Stimulated activated naive CD4-positive, alpha-beta T cell (primary cell): ENCODE measurements at regions not wholly inside any gene's neighbourhood (a gene's known extent, or its start where the extent isn't known, plus 50 kb on each side); places are given as distances from the start of the nearest gene placed in this dataset.

Experiments
- DNase-seq, 6 experiments: peaks; one replicate each; lab custom pipeline; 2025; lab: John Stamatoyannopoulos, UW

GRCh38 chr2:106041150-106041549 lies 153.0 kb downstream of the UXS1 start:
- DNase-seq = no peak

- DNase-seq = no peak
These were observed 154.3 kb downstream of the UXS1 start for GRCh38 chr2:106039634-106040315.

- DNase-seq = no peak
These were observed 155.3 kb downstream of the UXS1 start for GRCh38 chr2:106038601-106039375.

GRCh38 chr2:106037932-106038331 lies 156.2 kb downstream of the UXS1 start:
- DNase-seq = no peak

- no peak for DNase-seq
These were observed 156.8 kb downstream of the UXS1 start for GRCh38 chr2:106037262-106037661.

GRCh38 chr2:106034325-106034724 lies 159.8 kb downstream of the UXS1 start:
- no peak for DNase-seq

GRCh38 chr2:106032676-106033075 lies 161.4 kb downstream of the UXS1 start:
- no peak for DNase-seq

GRCh38 chr2:106030287-106031268 lies 163.5 kb downstream of the UXS1 start:
- no peak for DNase-seq

GRCh38 chr2:106028192-106028591 lies 165.9 kb downstream of the UXS1 start:
- peak in 1 of 6 experiments; percentile 1 for DNase-seq

- peak in 2 of 6 experiments; percentile 3 to 10 for DNase-seq
These were observed 167.6 kb downstream of the UXS1 start for GRCh38 chr2:106026271-106027190.

GRCh38 chr2:106025796-106026195 lies 168.3 kb downstream of the UXS1 start:
- DNase-seq = no peak

- DNase-seq = no peak
These were observed 172.5 kb downstream of the UXS1 start for GRCh38 chr2:106021662-106022028.

- DNase-seq = no peak
These were observed 173.1 kb downstream of the UXS1 start for GRCh38 chr2:106020821-106021661.

GRCh38 chr2:106020032-106020431 lies 174.1 kb downstream of the UXS1 start:
- DNase-seq = no peak

GRCh38 chr2:106018141-106018540 lies 176.0 kb downstream of the UXS1 start:
- no peak for DNase-seq

GRCh38 chr2:106012591-106013347 lies 181.3 kb downstream of the UXS1 start:
- DNase-seq = no peak

- no peak for DNase-seq
These were observed 182.0 kb downstream of the UXS1 start for GRCh38 chr2:106012001-106012590.

GRCh38 chr2:106011380-106011779 lies 182.7 kb downstream of the UXS1 start:
- DNase-seq = no peak

- no peak for DNase-seq
These were observed 183.2 kb downstream of the UXS1 start for GRCh38 chr2:106010818-106011355.
